ENCODE measurements at regions not wholly inside any gene's neighbourhood (a gene's known extent, or its start where the extent isn't known, plus 50 kb on each side); places are given as distances from the start of the nearest gene placed in this dataset.

GRCh38 chr2:215863687-215864086 is 149.7 kb downstream of the MREG start:
- no peak for TF ChIP-seq EZH2 (IDR thresholded peaks at IDR 0.05; ENCODE audit: insufficient read depth, poor library complexity, severe bottlenecking)
- TF ChIP-seq EZH2phosphoT487 (IDR thresholded peaks at IDR 0.05; ENCODE audit: insufficient read depth, low read depth) = no peak
